IMR-90 (cell line): ENCODE measurements at regions not wholly inside any gene's neighbourhood (a gene's known extent, or its start where the extent isn't known, plus 50 kb on each side); places are given as distances from the start of the nearest gene placed in this dataset.

Experiments used
- ATAC-seq: fragments of 200-7000 bp; cut with Tn5 transposase; 2 replicates; pipeline ENCODE4 v1.9.1; 2020; ENCODE audit warnings: low read depth, mild to moderate bottlenecking, moderate library complexity
- BruUV-seq: library from RNA; stranded (reverse); fragments of 400-500 nt; replicated peaks from 2 replicates; lab custom pipeline; 2021; lab: Mats Ljungman, UMichigan
- CTCF ChIA-PET: fragments of 300-600 bp; formaldehyde crosslinking; extraction: SDS; loops from one replicate; lab custom pipeline; 2021; ENCODE audit warnings: antibody characterized with exemption; lab: Yijun Ruan, JAX
- POLR2A ChIA-PET: fragments of 300-600 bp; sonication (Branson Sonifier 250); formaldehyde crosslinking; loops from one replicate; lab custom pipeline; 2022; ENCODE audit warnings: antibody characterized with exemption; ENCODE audit not compliant: unreplicated experiment; lab: Charles Lee
- DNase-seq: peaks from one replicate; pipeline ENCODE4 v3.0.0; 2013
- H2AFZ ChIP-seq: replicated peaks from 2 replicates; pipeline ENCODE3; 2013; ENCODE audit warnings: low read length, mild to moderate bottlenecking; ENCODE audit not compliant: poor library complexity
- H2AK5ac ChIP-seq: 2 replicates; pipeline ENCODE4 v1.6.1; 2013; ENCODE audit warnings: low read depth, low read length, inconsistent platforms
- H2AK9ac ChIP-seq: replicated peaks from 2 replicates; pipeline ENCODE3; 2013; ENCODE audit warnings: mild to moderate bottlenecking, low read depth, low read length, moderate library complexity; ENCODE audit not compliant: poor library complexity
- H2BK120ac ChIP-seq: 2 replicates; pipeline ENCODE4 v1.6.1; 2013; ENCODE audit warnings: low read depth, low read length, inconsistent platforms
- H2BK15ac ChIP-seq: 3 replicates; pipeline ENCODE4 v1.6.1; 2013; ENCODE audit warnings: low read depth, low read length, inconsistent platforms
- H2BK20ac ChIP-seq: 2 replicates; pipeline ENCODE4 v1.6.1; 2013; ENCODE audit warnings: low read depth, mild to moderate bottlenecking, inconsistent platforms, low read length, moderate library complexity
- H2BK5ac ChIP-seq: 2 replicates; pipeline ENCODE4 v1.6.1; 2013; ENCODE audit warnings: mild to moderate bottlenecking, low read depth, low read length, inconsistent platforms; ENCODE audit not compliant: poor library complexity, severe bottlenecking
- H3K14ac ChIP-seq: replicated peaks from 2 replicates; pipeline ENCODE4 v1.6.1; 2013; ENCODE audit warnings: low read depth, low read length, inconsistent platforms
- H3K18ac ChIP-seq: 2 replicates; pipeline ENCODE4 v1.6.1; 2013; ENCODE audit warnings: low read depth, low read length, control low read depth
- H3K23ac ChIP-seq: 2 replicates; pipeline ENCODE4 v1.6.1; 2013; ENCODE audit warnings: low read depth, low read length, inconsistent platforms
- H3K27ac ChIP-seq: 2 replicates; pipeline ENCODE4 v1.5.1; 2013; ENCODE audit warnings: mild to moderate bottlenecking, control low read depth, low read length; ENCODE audit not compliant: insufficient read depth
- H3K27me3 ChIP-seq: 2 replicates; pipeline ENCODE4 v1.6.1; 2013; ENCODE audit warnings: low read length; ENCODE audit not compliant: control insufficient read depth, insufficient read depth
- H3K36me3 ChIP-seq: 2 replicates; pipeline ENCODE4 v1.6.1; 2013; ENCODE audit warnings: low read length, mixed read lengths; ENCODE audit not compliant: control insufficient read depth, insufficient read depth
- H3K4ac ChIP-seq: 2 replicates; pipeline ENCODE4 v1.6.1; 2013; ENCODE audit warnings: low read depth, low read length, inconsistent platforms
- H3K4me1 ChIP-seq: 2 replicates; pipeline ENCODE4 v1.6.1; 2013; ENCODE audit warnings: low read length, mixed read lengths; ENCODE audit not compliant: control insufficient read depth, insufficient read depth
- H3K4me2 ChIP-seq: 2 replicates; pipeline ENCODE4 v1.6.1; 2013; ENCODE audit warnings: low read depth, mild to moderate bottlenecking, control low read depth, low read length, moderate library complexity
- H3K4me3 ChIP-seq: 2 replicates; pipeline ENCODE4 v1.5.1; 2013; ENCODE audit warnings: low read depth, mild to moderate bottlenecking, control low read depth, low read length, moderate library complexity; ENCODE audit not compliant: insufficient read depth
- H3K56ac ChIP-seq: 2 replicates; pipeline ENCODE4 v1.6.1; 2013; ENCODE audit warnings: low read length, inconsistent platforms; ENCODE audit not compliant: insufficient read depth; ENCODE audit errors: extremely low read depth
- H3K79me1 ChIP-seq, 2 experiments: 2 replicates each; pipeline ENCODE4 v1.6.1; 2013; ENCODE audit warnings: low read length in 2 of 2, inconsistent platforms in 1 of 2, low read depth in 1 of 2
- H3K9ac ChIP-seq: 2 replicates; pipeline ENCODE4 v1.6.1; 2013; ENCODE audit warnings: low read depth, low read length, control low read depth
- H3K9me1 ChIP-seq: 2 replicates; pipeline ENCODE4 v1.6.1; 2013; ENCODE audit warnings: low read length, inconsistent platforms; ENCODE audit not compliant: insufficient read depth
- H3K9me3 ChIP-seq: 2 replicates; pipeline ENCODE4 v1.6.1; 2013; ENCODE audit warnings: low read length; ENCODE audit not compliant: control insufficient read depth, insufficient read depth
- H4K20me1 ChIP-seq: 2 replicates; pipeline ENCODE4 v1.6.1; 2013; ENCODE audit warnings: low read length, inconsistent platforms; ENCODE audit not compliant: insufficient read depth
- H4K5ac ChIP-seq: 2 replicates; pipeline ENCODE4 v1.6.1; 2013; ENCODE audit warnings: mild to moderate bottlenecking, low read depth, low read length, control low read depth
- H4K8ac ChIP-seq, 2 experiments: 2 replicates each; pipeline ENCODE4 v1.6.1; 2013; ENCODE audit warnings: low read depth in 2 of 2, low read length in 2 of 2, control low read depth in 1 of 2, inconsistent platforms in 1 of 2
- H4K91ac ChIP-seq: 2 replicates; pipeline ENCODE4 v1.6.1; 2013; ENCODE audit warnings: low read depth, low read length, inconsistent platforms; ENCODE audit not compliant: insufficient read depth
- CHD1 ChIP-seq: IDR thresholded peaks from 2 replicates; pipeline ENCODE4 v1.6.1; 2012; ENCODE audit warnings: low read depth, low read length, improper control_type of control experiment
- ELK1 ChIP-seq: fragments of 150-350 bp; IDR thresholded peaks from 2 replicates; pipeline ENCODE4 v1.6.1; 2016; ENCODE audit warnings: low read depth, mild to moderate bottlenecking, low read length, moderate library complexity, borderline replicate concordance
- FOS ChIP-seq: fragments of 150-350 bp; IDR thresholded peaks from 2 replicates; pipeline ENCODE4 v1.6.1; 2016; ENCODE audit warnings: low read depth, low read length
- MAFK ChIP-seq: IDR thresholded peaks from 2 replicates; pipeline ENCODE4 v1.6.1; 2012; ENCODE audit warnings: low read depth, low read length, improper control_type of control experiment
- MAZ ChIP-seq: IDR thresholded peaks from 2 replicates; pipeline ENCODE4 v1.6.1; 2012; ENCODE audit warnings: low read depth, mild to moderate bottlenecking, low read length, improper control_type of control experiment, moderate library complexity, borderline replicate concordance
- MXI1 ChIP-seq: IDR thresholded peaks from 2 replicates; pipeline ENCODE4 v1.6.1; 2012; ENCODE audit warnings: low read depth, mild to moderate bottlenecking, low read length, moderate library complexity, borderline replicate concordance
- POLR2A ChIP-seq: IDR thresholded peaks from 2 replicates; pipeline ENCODE4 v1.6.1; 2012; ENCODE audit warnings: mild to moderate bottlenecking, low read depth, low read length
- RAD21 ChIP-seq: IDR thresholded peaks from 2 replicates; pipeline ENCODE4 v1.6.1; 2012; ENCODE audit warnings: low read length, improper control_type of control experiment
- RFX5 ChIP-seq: IDR thresholded peaks from 2 replicates; pipeline ENCODE4 v1.8.0; 2012; ENCODE audit warnings: low read depth, mild to moderate bottlenecking, low read length, moderate library complexity
- SMC3 ChIP-seq: fragments of 150-350 bp; IDR thresholded peaks from 2 replicates; pipeline ENCODE4 v1.6.1; 2016; ENCODE audit warnings: low read depth, mild to moderate bottlenecking, antibody characterized with exemption, low read length, moderate library complexity
- USF2 ChIP-seq: fragments of 150-350 bp; IDR thresholded peaks from 2 replicates; pipeline ENCODE4 v1.6.1; 2017; ENCODE audit warnings: mild to moderate bottlenecking, antibody characterized with exemption, low read length, low read depth
- WGBS, 2 experiments: methylation state at CpG; one replicate each; pipeline versions ENCODE4 v1.1.5 to v1.1.7; 2013; ENCODE audit warnings: missing lambda C conversion rate in 2 of 2; ENCODE audit not compliant: insufficient read length in 1 of 2; ENCODE audit errors: extremely low coverage in 2 of 2; 5-methylcytosine and 5-hydroxymethylcytosine counted together
- dilution Hi-C: fragments of 300-500 bp; cut with HindIII; formaldehyde crosslinking; loops from one replicate; pipeline ENCODE4 v1.14.3; 2018; ENCODE audit warnings: low sequenced_read_pairs; ENCODE audit not compliant: unreplicated experiment
- in situ Hi-C: fragments of 300-500 bp; cut with MboI; formaldehyde crosslinking; loops from 3 replicates; pipeline ENCODE4 v1.14.3; 2019; ENCODE audit warnings: low sequenced_read_pairs, inconsistent platforms, mixed read lengths
- intact Hi-C: fragments of 100-400 bp; cut with micrococcal nuclease; formaldehyde crosslinking; loops from 2 replicates; pipeline ENCODE4 v1.10.0; 2022

- dilution Hi-C loops (no loop called here), in situ Hi-C loops (loop anchor here (25.0 kb wide), 1 partner anchor 96 kb away; no protein-coding TSS in a partner anchor), intact Hi-C loops (no loop called here)
- Histone ChIP-seq H3K56ac (no peak overlapping the region), H3K14ac (no peak overlapping the region), H3K9me1 (no peaks in the 10 kb centered on the region), H3K18ac (no peak overlapping the region), H3K27ac (no peak overlapping the region), H3K4ac (no peak overlapping the region), H2BK15ac (no peak overlapping the region), H2BK20ac (no peak overlapping the region), H4K91ac (no peak overlapping the region), H2AK9ac (no peak overlapping the region), H2AFZ (no peak overlapping the region), H2BK120ac (no peak overlapping the region), H3K4me1 (no peaks in the 10 kb centered on the region), H3K4me2 (no peak overlapping the region), H3K36me3 (no peaks in the 10 kb centered on the region), H4K5ac (no peak overlapping the region), H3K4me3 (no peak overlapping the region), H3K23ac (no peak overlapping the region), H3K9ac (no peak overlapping the region), H3K79me1 (no peaks in the 10 kb centered on the region), H2BK5ac (no peak overlapping the region), H2AK5ac (no peak overlapping the region), H4K8ac (no peak overlapping the region), H3K9me3 (peaks cover 2% of the 10 kb centered on the region; the same call in 1 of the 2 replicates), H3K27me3 (no peaks in the 10 kb centered on the region), H4K20me1 (no peaks in the 10 kb centered on the region)
- CTCF ChIA-PET, result no interaction called here
- POLR2A ChIA-PET, result no interaction called here
- BruUV-seq, result no TSS peak
- ATAC-seq (no peak), DNase-seq (peak; percentile 1)
- WGBS, 2 experiments, result 90% methylated on average over 2 of the region's 10 CpGs; no CpG with 5 or more reads in 1 of the 2 experiments
- TF ChIP-seq FOS (no peak), RAD21 (no peak), MAZ (no peak), MAFK (no peak), ELK1 (no peak), SMC3 (no peak), USF2 (no peak), CHD1 (no peak), MXI1 (no peak), RFX5 (no peak), POLR2A (no peak)
These were observed 575.8 kb downstream of the DACH1 start for GRCh38 chr13:71290963-71291841.
